ENCODE measurements at regions not wholly inside any gene's neighbourhood (a gene's known extent, or its start where the extent isn't known, plus 50 kb on each side); places are given as distances from the start of the nearest gene placed in this dataset.
"Not testable (repeated sequence)": the region's sequence is repeated elsewhere in the genome, so short reads cannot be mapped to it uniquely, and the experiment has no call there.

DNA sequence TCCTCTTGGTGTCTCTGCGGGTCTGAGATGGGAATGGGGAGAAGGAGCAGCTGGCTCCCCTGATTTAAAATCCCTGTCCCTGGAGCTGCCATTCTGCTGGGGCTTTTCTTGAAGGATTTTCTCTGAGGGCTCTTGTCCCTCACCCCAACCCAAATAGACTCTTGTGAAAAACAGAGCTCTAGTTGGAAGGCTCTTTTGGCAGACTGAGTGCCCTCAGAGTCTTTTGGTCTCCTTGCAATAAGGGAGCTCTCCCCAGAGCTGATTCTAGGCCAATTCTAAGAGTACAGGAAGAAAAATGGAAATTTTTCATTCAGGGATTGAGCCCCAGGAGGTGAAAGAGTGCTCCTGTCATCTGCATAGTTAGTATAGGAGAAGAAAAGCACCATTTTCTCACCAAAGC is 238.3 kb downstream of the COG6 start:
- DNase-seq (ENCODE audit: low read depth) = no peak

- DNase-seq (ENCODE audit: low read depth) = no peak
Measured at GRCh38 chr13:39894586-39894985, 239.1 kb downstream of the COG6 start.

DNA sequence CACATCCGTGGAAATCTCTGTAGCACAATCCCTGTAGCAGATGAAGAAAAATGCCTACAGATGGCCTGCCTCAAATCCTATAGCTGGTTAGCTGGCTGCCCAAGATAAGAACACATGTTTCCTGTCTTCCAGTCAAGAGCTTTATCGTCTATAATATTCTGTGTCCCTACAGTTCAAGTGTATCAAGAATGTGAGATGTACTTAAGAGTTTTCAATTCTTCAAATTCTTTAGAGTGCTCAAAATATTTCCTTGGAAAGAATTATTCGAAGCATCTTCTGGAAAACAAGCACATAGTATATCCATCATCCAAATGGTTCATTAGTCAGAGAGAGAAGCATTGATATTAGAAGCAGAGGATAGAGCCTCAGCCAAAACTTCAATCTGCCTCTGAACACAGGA is 239.8 kb downstream of the COG6 start:
- no peak for DNase-seq (ENCODE audit: low read depth)

GRCh38 chr13:39897636-39898035 is 242.2 kb downstream of the COG6 start:
- DNase-seq (ENCODE audit: low read depth) = no peak

GRCh38 chr13:39900106-39900750 is 244.8 kb downstream of the COG6 start:
- no peak for DNase-seq (ENCODE audit: low read depth)

DNA sequence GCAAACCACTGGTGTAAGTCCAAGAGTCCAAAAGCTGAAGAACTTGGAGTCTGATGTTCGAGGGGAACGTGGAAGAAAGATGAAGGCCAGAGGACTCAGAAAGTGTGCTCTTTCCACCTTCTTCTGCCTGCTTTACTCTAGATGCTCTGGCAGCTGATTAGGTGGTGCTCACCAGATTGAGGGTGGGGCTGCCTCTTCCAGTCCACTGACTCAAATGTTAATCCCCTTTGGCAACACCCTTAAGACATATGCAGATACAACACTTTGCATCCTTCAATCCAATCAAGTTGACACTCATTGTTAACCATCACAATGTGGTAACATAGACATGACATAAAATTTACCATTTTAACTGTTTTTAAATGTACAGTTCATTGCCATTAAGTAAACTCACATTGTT is 249.5 kb downstream of the COG6 start:
- no peak for DNase-seq (ENCODE audit: low read depth)

DNA sequence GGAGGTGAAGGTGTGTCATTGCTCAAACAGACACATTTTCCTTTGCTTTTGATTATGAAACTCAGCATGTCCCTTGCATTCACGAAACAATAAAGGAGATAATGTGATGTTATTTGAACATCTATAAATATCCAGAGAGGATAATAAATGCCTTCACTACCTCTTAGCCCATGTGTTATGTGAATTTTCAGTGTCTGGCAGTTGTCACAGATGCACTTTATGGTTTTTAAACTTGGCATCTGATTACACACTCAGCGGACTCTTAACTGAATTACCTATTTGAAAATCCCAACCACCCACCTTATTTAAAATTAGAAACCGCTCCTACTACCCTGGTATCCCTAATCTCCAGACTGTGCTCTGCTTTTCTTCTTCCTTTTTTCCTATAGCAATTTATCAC is 254.2 kb downstream of the COG6 start:
- DNase-seq (ENCODE audit: low read depth) = no peak

- DNase-seq (ENCODE audit: low read depth) = no peak
Measured at GRCh38 chr13:39910041-39910440, 254.6 kb downstream of the COG6 start.

DNA sequence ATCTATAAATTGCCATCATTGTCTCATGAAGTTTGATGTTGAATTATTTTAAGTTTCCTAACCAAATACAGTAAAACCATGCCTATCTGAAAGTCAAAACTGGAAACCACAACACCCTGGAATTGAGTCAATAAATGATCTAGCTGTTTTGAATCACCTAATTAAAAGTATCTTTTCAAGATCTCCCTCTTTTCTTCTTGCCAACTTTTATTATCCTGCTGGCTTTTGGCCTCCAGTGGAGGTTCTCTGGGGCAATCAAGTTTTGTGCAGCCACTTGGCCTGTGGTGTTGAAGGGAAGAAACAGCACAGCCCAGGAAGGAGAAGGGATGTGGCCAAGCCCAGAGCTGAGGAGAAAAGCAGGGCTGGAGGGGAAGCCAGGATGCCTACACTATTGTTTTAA is 255.4 kb downstream of the COG6 start:
- no peak for DNase-seq (ENCODE audit: low read depth)

DNA sequence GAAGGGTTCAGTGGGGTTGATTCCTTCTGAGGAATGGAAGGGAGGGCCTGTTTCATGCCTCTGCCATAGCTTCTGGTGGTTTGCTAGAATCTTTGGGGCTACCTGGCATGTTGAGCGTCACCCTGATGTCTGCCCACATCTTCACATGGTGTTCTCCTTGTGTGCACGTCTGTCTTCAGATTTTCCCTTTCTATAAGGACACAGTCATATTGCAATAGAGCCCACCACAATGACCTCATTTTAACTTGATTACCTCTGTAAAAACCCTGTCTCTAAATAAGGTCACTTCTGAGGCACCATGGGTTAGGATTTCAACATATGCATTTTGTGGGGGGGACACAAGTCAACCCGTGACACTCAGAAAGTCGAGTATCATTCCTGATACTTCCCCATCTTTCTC is 257.9 kb downstream of the COG6 start:
- no peak for DNase-seq (ENCODE audit: low read depth)

DNA sequence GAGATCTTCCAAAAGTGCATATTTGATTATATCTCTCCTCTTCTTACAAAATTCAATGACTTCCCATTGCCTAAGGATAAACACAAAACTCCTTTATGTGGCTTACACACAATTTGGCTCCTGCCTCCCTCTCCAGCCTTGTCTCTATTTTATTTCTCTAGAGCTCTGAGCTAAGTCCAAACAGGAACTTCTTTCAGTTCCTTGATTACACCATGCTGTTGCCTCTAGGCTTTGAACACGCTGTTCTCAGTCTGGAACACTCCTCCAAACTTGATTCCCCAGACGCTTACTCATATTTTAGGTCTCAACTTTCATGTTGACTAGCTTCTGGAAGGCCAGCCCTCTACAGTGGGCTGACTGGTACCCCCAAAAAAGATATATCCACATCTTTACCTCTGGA is 258.5 kb downstream of the COG6 start:
- no peak for DNase-seq (ENCODE audit: low read depth)

GRCh38 chr13:39915418-39915817 is 260.0 kb downstream of the COG6 start:
- no peak for DNase-seq (ENCODE audit: low read depth)

DNA sequence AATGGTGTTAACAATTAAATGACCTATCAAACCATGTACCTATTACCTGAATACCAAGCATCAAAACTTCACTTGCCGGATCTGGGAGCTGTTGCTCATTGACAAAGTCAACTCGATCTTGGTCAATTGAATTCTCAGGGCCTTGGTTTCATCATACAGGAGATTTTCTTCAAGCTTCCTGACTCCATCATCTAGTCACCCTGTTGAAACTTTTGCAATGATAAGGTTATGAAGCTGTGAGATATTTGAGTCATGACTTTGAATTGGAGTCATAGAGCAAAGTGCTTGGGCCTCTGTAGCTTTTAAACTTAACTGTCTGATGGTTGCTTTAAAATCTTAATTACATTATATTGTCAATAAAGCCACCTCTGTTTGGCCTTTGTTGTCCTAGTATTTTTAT is 260.9 kb downstream of the COG6 start:
- DNase-seq (ENCODE audit: low read depth) = no peak

GRCh38 chr13:39918620-39919236 is 263.3 kb downstream of the COG6 start:
- DNase-seq (ENCODE audit: low read depth) = no peak

- no peak for DNase-seq (ENCODE audit: low read depth)
Measured at GRCh38 chr13:39920613-39921012, 265.2 kb downstream of the COG6 start.

DNA sequence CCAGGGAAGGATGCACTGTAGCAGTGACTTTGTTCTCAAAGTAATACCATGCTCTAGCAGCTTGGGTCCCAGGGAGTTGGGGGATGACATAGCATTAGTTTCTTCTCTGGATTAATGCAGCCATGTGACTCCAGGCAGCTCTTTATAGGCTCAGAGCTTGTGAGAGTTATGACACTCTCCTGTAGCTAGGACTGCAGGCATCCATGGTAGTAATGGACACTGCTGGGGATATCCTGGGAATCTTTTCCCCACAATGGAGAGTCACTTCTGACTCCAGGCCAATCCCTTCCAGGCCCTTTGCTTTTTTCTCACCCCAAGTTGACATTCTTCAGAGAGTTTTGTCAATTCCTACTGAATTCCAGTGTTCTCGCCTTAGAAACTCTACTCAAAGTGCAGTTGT is 270.9 kb downstream of the COG6 start:
- no peak for DNase-seq (ENCODE audit: low read depth)

DNA sequence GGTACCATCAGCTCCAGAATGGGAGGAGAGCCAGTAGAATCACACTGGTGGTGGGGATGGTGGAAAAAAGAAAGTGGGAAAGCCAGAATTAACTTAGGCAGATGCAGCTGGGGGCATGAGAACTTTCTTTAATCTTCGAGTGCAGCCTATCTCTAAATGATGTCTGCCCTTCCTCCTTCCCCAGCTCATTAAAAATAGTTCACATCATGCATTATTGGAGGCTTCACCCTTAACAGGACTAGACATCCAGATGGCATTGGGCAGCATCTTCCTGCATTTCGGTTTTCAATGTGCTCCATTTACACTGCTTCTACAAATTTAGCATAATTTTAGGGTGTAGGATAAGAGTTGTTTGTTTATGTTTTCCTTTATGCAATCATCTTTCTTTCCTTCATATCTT is 272.8 kb downstream of the COG6 start:
- DNase-seq (ENCODE audit: low read depth) = no peak

GRCh38 chr13:39929583-39929982 is 274.1 kb downstream of the COG6 start:
- no peak for DNase-seq (ENCODE audit: low read depth)

GRCh38 chr13:39930060-39930459 is 274.6 kb downstream of the COG6 start:
- no peak for DNase-seq (ENCODE audit: low read depth)

- DNase-seq (ENCODE audit: low read depth) = no peak
Measured at GRCh38 chr13:39930544-39931444, 275.3 kb downstream of the COG6 start.

DNA sequence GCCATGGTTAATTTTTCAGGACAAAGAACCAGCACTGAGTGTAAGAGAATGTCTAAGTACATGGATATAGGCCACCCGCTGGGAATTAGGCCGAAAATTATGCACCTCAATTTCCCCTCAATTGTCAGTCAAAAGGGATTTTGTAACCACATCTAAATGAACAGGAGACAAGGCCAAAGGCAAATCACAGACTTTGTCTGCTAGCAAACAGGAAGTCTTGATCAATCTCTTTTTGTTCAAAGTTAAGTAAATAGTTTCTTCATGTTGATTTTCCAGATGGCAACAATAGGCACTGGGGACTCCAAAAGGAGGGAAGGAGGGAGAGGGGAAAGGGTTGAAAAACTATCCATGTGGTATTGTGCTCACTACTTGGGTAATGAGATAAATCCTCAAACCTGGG is 276.0 kb downstream of the COG6 start:
- no peak for DNase-seq (ENCODE audit: low read depth)

DNA sequence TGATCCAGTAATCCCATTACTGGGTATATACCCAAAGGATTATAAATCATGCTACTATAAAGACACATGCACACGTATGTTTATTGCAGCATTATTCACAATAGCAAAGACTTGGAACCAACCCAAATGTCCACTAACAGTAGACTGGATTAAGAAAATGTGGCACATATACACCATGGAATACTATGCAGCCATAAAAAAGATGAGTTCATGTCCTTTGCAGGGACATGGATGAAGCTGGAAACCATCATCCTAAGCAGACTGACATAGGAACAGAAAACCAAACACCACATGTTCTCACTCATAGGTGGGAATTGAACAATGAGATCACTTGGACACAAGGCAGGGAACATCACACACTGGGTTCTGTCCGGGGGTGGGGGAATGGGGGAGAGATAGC is 277.1 kb downstream of the COG6 start:
- DNase-seq (ENCODE audit: low read depth) = not testable (repeated sequence)

- no peak for DNase-seq (ENCODE audit: low read depth)
Measured at GRCh38 chr13:39935155-39935554, 279.7 kb downstream of the COG6 start.
